ENCODE measurements at regions not wholly inside any gene's neighbourhood (a gene's known extent, or its start where the extent isn't known, plus 50 kb on each side); places are given as distances from the start of the nearest gene placed in this dataset.

DNA sequence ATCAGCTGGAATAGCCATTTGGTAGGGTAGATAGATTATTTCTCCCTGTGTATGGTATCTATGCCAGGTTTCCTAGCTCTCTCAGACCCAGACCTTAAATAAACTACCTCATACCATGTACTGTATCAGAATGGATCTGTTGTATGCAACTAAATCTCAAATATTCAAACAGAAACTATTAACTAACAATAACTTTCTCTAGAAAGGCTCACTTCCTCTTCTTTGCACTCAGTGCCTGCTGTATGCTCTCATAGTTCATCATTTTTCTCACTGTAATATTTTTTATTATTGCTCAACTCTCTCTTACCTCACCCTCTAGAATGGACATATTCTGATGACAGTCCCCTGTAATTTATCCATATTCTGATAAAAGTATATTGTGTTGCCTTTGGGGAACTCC lies 182.4 kb downstream of the TOX3 start:
- intact Hi-C loops (cut with DNase I): no loop called here
- H3K9me3 ChIP-seq: no peaks in the 10 kb centered on the region
- H3K4me1 ChIP-seq: no peaks in the 10 kb centered on the region
- no peak overlapping the region for H3K4me3 ChIP-seq
- H3K27ac ChIP-seq: no peak overlapping the region
- H3K36me3 ChIP-seq (ENCODE audit: insufficient read depth in 1 of 2, low read depth in 1 of 2): no peaks in the 10 kb centered on the region
- DNase-seq: no peak
- no peak for ATAC-seq
- TF ChIP-seq, protein P1, sequence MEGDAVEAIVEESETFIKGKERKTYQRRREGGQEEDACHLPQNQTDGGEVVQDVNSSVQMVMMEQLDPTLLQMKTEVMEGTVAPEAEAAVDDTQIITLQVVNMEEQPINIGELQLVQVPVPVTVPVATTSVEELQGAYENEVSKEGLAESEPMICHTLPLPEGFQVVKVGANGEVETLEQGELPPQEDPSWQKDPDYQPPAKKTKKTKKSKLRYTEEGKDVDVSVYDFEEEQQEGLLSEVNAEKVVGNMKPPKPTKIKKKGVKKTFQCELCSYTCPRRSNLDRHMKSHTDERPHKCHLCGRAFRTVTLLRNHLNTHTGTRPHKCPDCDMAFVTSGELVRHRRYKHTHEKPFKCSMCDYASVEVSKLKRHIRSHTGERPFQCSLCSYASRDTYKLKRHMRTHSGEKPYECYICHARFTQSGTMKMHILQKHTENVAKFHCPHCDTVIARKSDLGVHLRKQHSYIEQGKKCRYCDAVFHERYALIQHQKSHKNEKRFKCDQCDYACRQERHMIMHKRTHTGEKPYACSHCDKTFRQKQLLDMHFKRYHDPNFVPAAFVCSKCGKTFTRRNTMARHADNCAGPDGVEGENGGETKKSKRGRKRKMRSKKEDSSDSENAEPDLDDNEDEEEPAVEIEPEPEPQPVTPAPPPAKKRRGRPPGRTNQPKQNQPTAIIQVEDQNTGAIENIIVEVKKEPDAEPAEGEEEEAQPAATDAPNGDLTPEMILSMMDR (IDR thresholded peaks at IDR 0.05): no peak
- peaks cover 0 to 2% (median 0%) of the 10 kb centered on the region in 3 donors for H3K27me3 ChIP-seq (ENCODE audit: insufficient read depth in 3 of 3, low read length in 2 of 3)

DNA sequence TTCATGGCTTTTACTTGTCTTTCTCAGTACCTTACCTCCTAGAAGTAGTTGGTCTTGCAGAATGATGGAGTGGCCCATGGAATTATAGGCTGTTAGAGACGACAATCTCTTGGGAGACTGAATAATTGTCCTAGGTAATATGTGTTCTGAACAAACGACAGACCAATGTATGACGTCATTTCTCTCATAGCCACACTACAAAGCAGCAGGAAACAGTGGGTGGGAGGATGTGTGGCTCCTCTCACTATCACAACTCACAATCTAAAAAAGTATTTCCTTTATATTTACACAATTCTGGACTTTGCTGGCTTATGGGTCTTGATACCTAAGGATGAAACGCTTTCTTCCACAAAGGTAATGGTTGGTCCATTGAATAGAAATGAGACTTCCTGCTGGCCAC lies 183.9 kb downstream of the TOX3 start:
- H3K4me3 ChIP-seq: no peak overlapping the region
- no peak overlapping the region for H3K27ac ChIP-seq
- 71 to 80% (median 75%) methylated on average over 4 of the region's 4 CpGs for WGBS, 3 donors
- DNase-seq (no peak), ATAC-seq (no peak)
- H3K9me3 ChIP-seq: no peaks in the 10 kb centered on the region
- no peaks in the 10 kb centered on the region for H3K27me3 ChIP-seq (ENCODE audit: insufficient read depth in 3 of 3, low read length in 2 of 3)
- TF ChIP-seq, protein P1 (IDR thresholded peaks at IDR 0.05): no peak
- H3K36me3 ChIP-seq (ENCODE audit: insufficient read depth in 1 of 2, low read depth in 1 of 2): no peaks in the 10 kb centered on the region
- no peaks in the 10 kb centered on the region for H3K4me1 ChIP-seq
- intact Hi-C loops (cut with DNase I): no loop called here

DNA sequence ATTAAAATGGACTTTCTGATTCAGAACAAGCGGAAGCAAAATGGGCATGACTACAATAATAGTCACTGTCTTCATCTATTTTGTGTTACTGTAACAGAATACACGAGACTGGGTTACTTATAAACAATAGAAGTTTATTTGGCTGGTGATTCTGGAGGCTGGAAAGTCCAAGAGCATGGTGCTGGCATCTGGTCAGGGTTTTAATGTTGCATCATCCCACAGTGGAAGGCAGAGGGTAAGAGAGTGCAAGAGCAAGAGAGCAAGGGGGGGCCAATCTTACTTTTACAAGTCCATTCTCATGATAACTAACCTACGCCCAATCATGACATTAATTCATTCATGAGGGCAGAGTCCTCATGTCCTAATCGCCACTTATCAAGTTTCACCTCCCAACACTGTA lies 189.2 kb downstream of the TOX3 start:
- no peak for ATAC-seq
- Histone ChIP-seq H3K27me3 (ENCODE audit: insufficient read depth in 3 of 3, low read length in 2 of 3) (no peaks in the 10 kb centered on the region), H3K27ac (no peak overlapping the region), H3K36me3 (ENCODE audit: insufficient read depth in 1 of 2, low read depth in 1 of 2) (no peaks in the 10 kb centered on the region), H3K4me3 (no peak overlapping the region), H3K4me1 (no peaks in the 10 kb centered on the region), H3K9me3 (no peaks in the 10 kb centered on the region)
- no peak for DNase-seq
- intact Hi-C loops (cut with DNase I): no loop called here
- TF ChIP-seq, protein P1 (IDR thresholded peaks at IDR 0.05): no peak
- 51 to 70% (median 54%) methylated on average over 4 of the region's 4 CpGs for WGBS, 3 donors

DNA sequence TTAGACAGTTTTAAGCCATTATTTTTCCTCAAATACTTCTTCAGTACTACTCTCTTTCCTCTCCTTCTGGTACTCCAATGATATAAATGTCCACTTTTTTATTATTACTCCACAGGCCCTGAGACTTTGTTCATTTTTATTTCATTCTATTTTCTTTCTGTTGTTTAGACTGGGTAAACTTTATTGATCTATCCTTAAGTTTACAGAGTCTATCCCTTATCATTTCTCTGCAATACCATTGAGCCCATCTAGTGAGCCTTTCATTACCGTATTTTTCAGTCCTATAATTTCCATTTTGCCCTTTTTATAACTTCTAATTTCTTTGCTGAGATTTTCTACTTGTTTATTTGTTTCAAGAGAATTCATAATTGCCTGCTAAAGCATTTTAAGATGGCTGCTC lies 193.7 kb downstream of the TOX3 start:
- DNase-seq: no peak
- no peaks in the 10 kb centered on the region for H3K4me1 ChIP-seq
- TF ChIP-seq, protein P1 (IDR thresholded peaks at IDR 0.05): no peak
- H3K36me3 ChIP-seq (ENCODE audit: insufficient read depth in 1 of 2, low read depth in 1 of 2): no peaks in the 10 kb centered on the region
- H3K27ac ChIP-seq: no peak overlapping the region
- ATAC-seq: no peak
- H3K27me3 ChIP-seq (ENCODE audit: insufficient read depth in 3 of 3, low read length in 2 of 3): no peaks in the 10 kb centered on the region
- WGBS, 3 donors: 82 to 92% (median 84%) methylated on average over 1 of the region's 1 CpG
- H3K4me3 ChIP-seq: no peak overlapping the region
- no peaks in the 10 kb centered on the region for H3K9me3 ChIP-seq
- intact Hi-C loops (cut with DNase I): no loop called here

DNA sequence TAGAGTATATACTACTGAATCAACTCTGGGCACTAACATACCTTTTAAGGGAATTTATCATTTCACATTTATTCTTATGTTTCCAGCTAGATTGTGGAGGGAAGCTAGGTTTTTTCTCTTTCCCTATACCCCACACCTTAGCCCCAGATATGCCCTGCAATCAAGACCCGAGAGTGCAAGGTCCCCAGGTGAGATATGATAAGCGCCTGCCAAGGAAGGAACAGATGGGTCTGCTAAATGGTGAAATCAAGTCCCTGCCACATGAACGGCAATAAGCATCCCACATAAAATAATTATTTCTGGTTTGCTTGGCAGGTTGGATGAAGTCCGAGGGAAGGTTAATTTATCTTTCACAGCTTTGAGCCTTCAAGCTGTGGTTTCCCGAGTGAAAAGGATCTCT lies 195.5 kb downstream of the TOX3 start:
- WGBS, 3 donors: 59 to 75% (median 62%) methylated on average over 5 of the region's 5 CpGs
- no peak overlapping the region for H3K27ac ChIP-seq
- no peaks in the 10 kb centered on the region for H3K36me3 ChIP-seq (ENCODE audit: insufficient read depth in 1 of 2, low read depth in 1 of 2)
- DNase-seq (no peak), ATAC-seq (no peak)
- no peak overlapping the region for H3K4me3 ChIP-seq
- H3K27me3 ChIP-seq (ENCODE audit: insufficient read depth in 3 of 3, low read length in 2 of 3): no peaks in the 10 kb centered on the region
- H3K9me3 ChIP-seq: no peaks in the 10 kb centered on the region
- H3K4me1 ChIP-seq: no peaks in the 10 kb centered on the region
- TF ChIP-seq, protein P1 (IDR thresholded peaks at IDR 0.05): no peak
- intact Hi-C loops (cut with DNase I): no loop called here

All from psoas muscle (tissue), 7 donors.